ENCODE measurements at regions not wholly inside any gene's neighbourhood (a gene's known extent, or its start where the extent isn't known, plus 50 kb on each side); places are given as distances from the start of the nearest gene placed in this dataset.

DNA sequence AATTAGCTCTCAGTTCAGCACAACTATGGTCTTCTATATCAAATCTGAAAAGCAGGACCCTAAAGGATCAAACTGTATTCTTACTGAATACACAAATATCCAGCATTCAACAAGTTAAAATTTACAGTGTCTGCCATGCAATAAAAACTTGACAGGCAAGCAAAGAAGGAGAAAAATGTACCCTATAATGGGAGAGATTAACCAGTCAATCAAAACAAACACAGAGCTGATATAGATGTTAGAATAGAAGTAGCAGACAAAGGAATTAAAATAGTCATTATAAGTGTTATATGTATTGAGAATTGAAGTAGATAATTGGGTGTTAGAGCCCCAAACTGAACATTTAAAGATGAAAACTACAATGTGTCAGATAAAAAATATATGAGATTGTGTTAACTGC is 914.9 kb downstream of the EPHA7 start:
- Mint-ChIP-seq H3K36me3 (ENCODE audit: insufficient read depth) (no peaks in the 10 kb centered on the region), H3K4me1 (ENCODE audit: low read depth in 2 of 2) (no peaks in the 10 kb centered on the region), H3K27me3 (no peaks in the 10 kb centered on the region), H3K9me3 (peaks cover 10 to 17% of the 10 kb centered on the region in 2 donors), H3K27ac (no peak overlapping the region), H3K4me3 (no peak overlapping the region)
- ATAC-seq (replicated peaks): no peak
- DNase-seq: no peak

DNA sequence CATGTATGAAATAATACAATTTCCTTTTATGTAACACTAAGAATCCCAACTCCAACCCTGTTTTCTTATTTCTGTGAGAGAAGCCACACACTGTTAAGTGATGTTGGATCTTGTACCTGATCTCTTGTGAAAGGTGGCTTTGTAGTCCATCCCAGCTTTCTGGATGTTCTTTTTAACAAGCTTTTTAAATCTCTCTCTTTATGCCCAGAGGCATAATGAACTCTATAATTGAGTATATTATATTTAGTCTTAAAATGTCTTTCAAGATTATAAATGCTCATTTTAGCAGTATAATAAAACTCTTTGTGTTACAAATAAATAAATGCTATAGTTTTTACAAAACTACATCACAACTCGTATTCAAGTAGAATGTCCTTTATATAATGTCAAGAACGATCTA is 922.1 kb downstream of the EPHA7 start:
- peaks cover 3 to 7% of the 10 kb centered on the region in 2 donors for H3K9me3 Mint-ChIP-seq
- DNase-seq: no peak
- no peak overlapping the region for H3K4me3 Mint-ChIP-seq
- no peak overlapping the region for H3K27ac Mint-ChIP-seq
- H3K36me3 Mint-ChIP-seq (ENCODE audit: insufficient read depth): no peaks in the 10 kb centered on the region
- no peaks in the 10 kb centered on the region for H3K4me1 Mint-ChIP-seq (ENCODE audit: low read depth in 2 of 2)
- ATAC-seq (replicated peaks): no peak
- no peaks in the 10 kb centered on the region for H3K27me3 Mint-ChIP-seq

GRCh38 chr6:92496527-92496926 is 922.8 kb downstream of the EPHA7 start:
- no peak overlapping the region for H3K4me3 Mint-ChIP-seq
- ATAC-seq (replicated peaks) (no peak), DNase-seq (no peak)
- no peak overlapping the region for H3K27ac Mint-ChIP-seq
- H3K27me3 Mint-ChIP-seq: no peaks in the 10 kb centered on the region
- peaks cover 3 to 7% of the 10 kb centered on the region in 2 donors for H3K9me3 Mint-ChIP-seq
- H3K36me3 Mint-ChIP-seq (ENCODE audit: insufficient read depth): no peaks in the 10 kb centered on the region
- no peaks in the 10 kb centered on the region for H3K4me1 Mint-ChIP-seq (ENCODE audit: low read depth in 2 of 2)

DNA sequence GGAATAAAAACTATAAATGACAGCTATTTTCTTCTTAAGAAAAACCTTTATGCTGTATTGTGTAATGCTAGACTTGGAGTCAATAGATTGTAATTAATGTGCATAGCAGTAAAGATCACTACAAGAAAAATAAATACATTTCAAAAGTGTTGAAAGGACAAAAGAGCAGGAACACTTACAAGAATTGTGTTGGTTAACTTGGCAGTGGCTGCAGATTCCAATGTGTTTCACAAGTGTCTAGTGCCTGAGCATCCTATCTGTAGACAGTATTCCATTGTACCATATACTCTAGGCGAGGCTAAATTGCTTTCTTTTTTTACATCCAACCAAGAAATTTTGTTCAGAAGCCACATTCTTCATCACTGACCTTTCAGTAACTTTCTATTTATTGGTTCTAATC is 924.1 kb downstream of the EPHA7 start:
- no peak for ATAC-seq (replicated peaks)
- no peaks in the 10 kb centered on the region for H3K36me3 Mint-ChIP-seq (ENCODE audit: insufficient read depth)
- no peaks in the 10 kb centered on the region for H3K4me1 Mint-ChIP-seq (ENCODE audit: low read depth in 2 of 2)
- peaks cover 0 to 2% of the 10 kb centered on the region in 2 donors for H3K9me3 Mint-ChIP-seq
- no peak overlapping the region for H3K4me3 Mint-ChIP-seq
- no peak for DNase-seq
- no peak overlapping the region for H3K27ac Mint-ChIP-seq
- H3K27me3 Mint-ChIP-seq: no peaks in the 10 kb centered on the region

DNA sequence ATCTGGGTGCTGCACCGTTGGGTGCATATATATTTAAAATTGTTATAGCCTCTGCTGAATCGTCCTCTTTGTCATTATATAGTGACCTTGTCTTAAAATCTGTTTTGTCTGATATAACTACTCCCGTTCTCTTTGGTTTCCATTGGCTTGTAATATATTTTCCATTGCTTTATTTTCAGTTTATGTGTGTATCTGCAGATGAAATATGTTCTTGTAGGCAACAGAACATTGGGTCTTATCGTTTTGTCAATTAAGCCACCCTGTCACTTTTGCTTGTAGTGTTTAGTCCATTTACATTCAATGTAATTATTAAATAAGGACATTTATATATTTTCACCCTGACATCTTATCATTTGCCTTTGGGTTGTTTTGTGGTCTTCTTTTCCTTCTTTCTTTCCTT is 933.9 kb downstream of the EPHA7 start:
- Mint-ChIP-seq H3K4me1 (ENCODE audit: low read depth in 2 of 2) (no peaks in the 10 kb centered on the region), H3K27ac (no peak overlapping the region), H3K36me3 (ENCODE audit: insufficient read depth) (no peaks in the 10 kb centered on the region), H3K9me3 (peaks cover 10 to 11% of the 10 kb centered on the region in 2 donors), H3K4me3 (no peak overlapping the region), H3K27me3 (no peaks in the 10 kb centered on the region)
- ATAC-seq (replicated peaks): no peak
- no peak for DNase-seq

- H3K36me3 Mint-ChIP-seq (ENCODE audit: insufficient read depth): no peaks in the 10 kb centered on the region
- H3K4me1 Mint-ChIP-seq (ENCODE audit: low read depth in 2 of 2): no peaks in the 10 kb centered on the region
- ATAC-seq (replicated peaks): no peak
- H3K9me3 Mint-ChIP-seq: peaks cover 0 to 11% of the 10 kb centered on the region in 2 donors
- H3K27ac Mint-ChIP-seq: no peak overlapping the region
- DNase-seq: no peak
- no peaks in the 10 kb centered on the region for H3K27me3 Mint-ChIP-seq
- no peak overlapping the region for H3K4me3 Mint-ChIP-seq
Observed at GRCh38 chr6:92479831-92480230, 939.5 kb downstream of the EPHA7 start.

- no peak overlapping the region for H3K4me3 Mint-ChIP-seq
- ATAC-seq (replicated peaks): no peak
- no peaks in the 10 kb centered on the region for H3K36me3 Mint-ChIP-seq (ENCODE audit: insufficient read depth)
- peaks cover 0 to 6% of the 10 kb centered on the region in 2 donors for H3K9me3 Mint-ChIP-seq
- no peak overlapping the region for H3K27ac Mint-ChIP-seq
- no peaks in the 10 kb centered on the region for H3K4me1 Mint-ChIP-seq (ENCODE audit: low read depth in 2 of 2)
- DNase-seq: no peak
- H3K27me3 Mint-ChIP-seq: no peaks in the 10 kb centered on the region
Observed at GRCh38 chr6:92473056-92473455, 946.3 kb downstream of the EPHA7 start.

GRCh38 chr6:92469186-92469828 is 950.1 kb downstream of the EPHA7 start:
- no peaks in the 10 kb centered on the region for H3K27me3 Mint-ChIP-seq
- H3K36me3 Mint-ChIP-seq (ENCODE audit: insufficient read depth): no peaks in the 10 kb centered on the region
- no peaks in the 10 kb centered on the region for H3K4me1 Mint-ChIP-seq (ENCODE audit: low read depth in 2 of 2)
- ATAC-seq (replicated peaks) (no peak), DNase-seq (no peak)
- H3K27ac Mint-ChIP-seq: no peak overlapping the region
- H3K9me3 Mint-ChIP-seq: peaks cover 0 to 13% of the 10 kb centered on the region in 2 donors
- H3K4me3 Mint-ChIP-seq: no peak overlapping the region

GRCh38 chr6:92468066-92468465 is 951.3 kb downstream of the EPHA7 start:
- Mint-ChIP-seq H3K27ac (no peak overlapping the region), H3K27me3 (no peaks in the 10 kb centered on the region), H3K36me3 (ENCODE audit: insufficient read depth) (no peaks in the 10 kb centered on the region), H3K9me3 (peaks cover 8 to 13% of the 10 kb centered on the region in 2 donors), H3K4me3 (no peak overlapping the region), H3K4me1 (ENCODE audit: low read depth in 2 of 2) (no peaks in the 10 kb centered on the region)
- ATAC-seq (replicated peaks) (no peak), DNase-seq (no peak)

GRCh38 chr6:92460133-92460532 is 959.2 kb downstream of the EPHA7 start:
- H3K9me3 Mint-ChIP-seq: peaks cover 4 to 14% of the 10 kb centered on the region in 2 donors
- ATAC-seq (replicated peaks) (no peak), DNase-seq (no peak)
- H3K27me3 Mint-ChIP-seq: no peaks in the 10 kb centered on the region
- no peaks in the 10 kb centered on the region for H3K4me1 Mint-ChIP-seq (ENCODE audit: low read depth in 2 of 2)
- no peaks in the 10 kb centered on the region for H3K36me3 Mint-ChIP-seq (ENCODE audit: insufficient read depth)
- no peak overlapping the region for H3K27ac Mint-ChIP-seq
- no peak overlapping the region for H3K4me3 Mint-ChIP-seq

DNA sequence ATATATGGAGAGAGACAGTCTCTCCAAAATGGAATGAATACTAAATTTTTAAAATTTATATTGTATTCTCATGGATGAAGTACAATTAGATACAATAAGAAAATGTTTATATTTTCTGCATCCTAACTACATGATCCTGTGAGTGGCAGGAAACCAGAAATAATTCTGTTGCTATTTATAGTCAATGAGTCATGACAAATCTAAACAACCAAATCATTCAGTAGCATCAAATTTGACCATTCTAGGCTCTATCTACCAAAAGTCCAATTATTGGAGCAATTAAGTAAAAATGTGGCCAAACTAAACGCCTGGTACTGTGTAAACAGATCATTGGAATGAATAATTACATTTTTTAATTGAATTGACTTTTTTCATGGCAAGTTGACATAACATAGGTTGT is 959.8 kb downstream of the EPHA7 start:
- Mint-ChIP-seq H3K36me3 (ENCODE audit: insufficient read depth) (no peaks in the 10 kb centered on the region), H3K4me1 (ENCODE audit: low read depth in 2 of 2) (no peaks in the 10 kb centered on the region), H3K9me3 (peaks cover 2 to 14% of the 10 kb centered on the region in 2 donors), H3K4me3 (no peak overlapping the region), H3K27me3 (no peaks in the 10 kb centered on the region), H3K27ac (no peak overlapping the region)
- ATAC-seq (replicated peaks): no peak
- no peak for DNase-seq

GRCh38 chr6:92446052-92446451 is 973.3 kb downstream of the EPHA7 start:
- peaks cover 4 to 18% of the 10 kb centered on the region in 2 donors for H3K9me3 Mint-ChIP-seq
- no peaks in the 10 kb centered on the region for H3K27me3 Mint-ChIP-seq
- ATAC-seq (replicated peaks) (no peak), DNase-seq (no peak)
- no peak overlapping the region for H3K27ac Mint-ChIP-seq
- no peaks in the 10 kb centered on the region for H3K4me1 Mint-ChIP-seq (ENCODE audit: low read depth in 2 of 2)
- no peaks in the 10 kb centered on the region for H3K36me3 Mint-ChIP-seq (ENCODE audit: insufficient read depth)
- H3K4me3 Mint-ChIP-seq: no peak overlapping the region

GRCh38 chr6:92433911-92434310 is 985.4 kb downstream of the EPHA7 start:
- no peak for ATAC-seq (replicated peaks)
- no peaks in the 10 kb centered on the region for H3K27me3 Mint-ChIP-seq
- no peaks in the 10 kb centered on the region for H3K36me3 Mint-ChIP-seq (ENCODE audit: insufficient read depth)
- no peak for DNase-seq
- H3K4me1 Mint-ChIP-seq (ENCODE audit: low read depth in 2 of 2): no peaks in the 10 kb centered on the region
- H3K9me3 Mint-ChIP-seq: peaks cover 1 to 8% of the 10 kb centered on the region in 2 donors
- H3K27ac Mint-ChIP-seq: no peak overlapping the region
- H3K4me3 Mint-ChIP-seq: no peak overlapping the region

DNA sequence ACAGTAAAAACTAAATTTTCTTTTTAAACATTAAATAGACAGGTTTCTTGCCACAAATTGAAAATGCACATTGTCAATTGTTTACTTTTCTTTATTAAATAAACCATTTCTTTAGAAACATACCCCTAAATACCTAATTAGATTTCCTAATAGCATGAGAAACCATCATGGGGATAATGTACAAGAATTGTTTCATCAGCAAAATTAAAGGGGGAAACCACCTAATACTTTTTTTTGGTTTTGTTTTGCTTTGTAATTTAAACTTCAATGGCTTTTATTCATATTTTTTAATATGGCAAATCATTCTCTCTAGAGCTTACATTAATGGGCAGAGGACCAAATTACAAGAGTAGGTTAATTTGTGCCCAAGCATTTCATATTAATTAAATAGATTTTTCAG is 987.9 kb downstream of the EPHA7 start:
- DNase-seq (no peak), ATAC-seq (replicated peaks) (no peak)
- no peaks in the 10 kb centered on the region for H3K4me1 Mint-ChIP-seq (ENCODE audit: low read depth in 2 of 2)
- H3K27me3 Mint-ChIP-seq: no peaks in the 10 kb centered on the region
- no peak overlapping the region for H3K4me3 Mint-ChIP-seq
- H3K9me3 Mint-ChIP-seq: peaks cover 1 to 13% of the 10 kb centered on the region in 2 donors
- H3K27ac Mint-ChIP-seq: no peak overlapping the region
- H3K36me3 Mint-ChIP-seq (ENCODE audit: insufficient read depth): no peaks in the 10 kb centered on the region

- peaks cover 7% of the 10 kb centered on the region in 2 donors for H3K9me3 Mint-ChIP-seq
Observed at GRCh38 chr6:92428448-92428847, 990.9 kb downstream of the EPHA7 start.

More at GRCh38 chr6:92428448-92428847, 990.9 kb downstream of the EPHA7 start:
- no peak overlapping the region for H3K4me3 Mint-ChIP-seq
- DNase-seq: no peak
- H3K4me1 Mint-ChIP-seq (ENCODE audit: low read depth in 2 of 2): no peaks in the 10 kb centered on the region
- H3K27ac Mint-ChIP-seq: no peak overlapping the region
- no peak for ATAC-seq (replicated peaks)
- no peaks in the 10 kb centered on the region for H3K27me3 Mint-ChIP-seq
- H3K36me3 Mint-ChIP-seq (ENCODE audit: insufficient read depth): no peaks in the 10 kb centered on the region

Measured in effector memory CD8-positive, alpha-beta T cell (primary cell).